HUDEP-2 (cell line): ENCODE measurements at regions not wholly inside any gene's neighbourhood (a gene's known extent, or its start where the extent isn't known, plus 50 kb on each side); places are given as distances from the start of the nearest gene placed in this dataset.
A peak's percentile ranks its signal among the peaks of the same experiment; 100 is the strongest.
"Not testable (repeated sequence)": the region's sequence is repeated elsewhere in the genome, so short reads cannot be mapped to it uniquely, and the experiment has no call there.

ENCODE experiments used
- DNase-seq, 76 experiments: peaks; one replicate each; lab custom pipeline; 2025; ENCODE audit not compliant: unreplicated experiment in 76 of 76; lab: John Stamatoyannopoulos, UW

DNA sequence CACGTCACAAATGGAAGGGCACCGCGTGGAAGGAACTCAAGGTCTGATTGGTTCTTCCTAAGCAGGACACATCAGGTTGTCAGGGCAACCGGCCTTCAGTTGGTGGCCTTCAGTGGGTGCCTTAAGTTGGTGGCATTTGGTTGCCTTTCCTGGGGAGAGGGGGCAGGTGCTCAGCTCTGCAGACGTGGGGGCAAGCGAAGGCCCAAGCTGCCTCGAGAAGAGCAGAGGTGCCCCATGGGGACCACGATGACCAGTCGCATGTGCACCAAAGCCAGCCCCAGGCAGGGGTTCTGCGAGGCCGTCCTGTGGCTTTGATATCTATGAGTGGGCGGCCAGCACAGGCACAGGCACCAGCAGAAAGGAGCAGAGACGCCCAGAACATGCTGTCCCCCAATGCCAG is 1742.8 kb upstream of the DEFB115 start:
- DNase-seq: not testable (repeated sequence)

- DNase-seq: not testable (repeated sequence)
These were observed 1740.6 kb upstream of the DEFB115 start for GRCh38 chr20:29516847-29517246.

- peak in 3 of 76 experiments; percentile 0 to 6 (median 6) for DNase-seq
These were observed 1737.7 kb upstream of the DEFB115 start for GRCh38 chr20:29519610-29520241.

GRCh38 chr20:29533566-29534177 is 1723.8 kb upstream of the DEFB115 start:
- DNase-seq: peak in 13 of 76 experiments; percentile 2 to 47 (median 6)

- DNase-seq: not testable (repeated sequence)
These were observed 1690.4 kb upstream of the DEFB115 start for GRCh38 chr20:29566901-29567635.

DNA sequence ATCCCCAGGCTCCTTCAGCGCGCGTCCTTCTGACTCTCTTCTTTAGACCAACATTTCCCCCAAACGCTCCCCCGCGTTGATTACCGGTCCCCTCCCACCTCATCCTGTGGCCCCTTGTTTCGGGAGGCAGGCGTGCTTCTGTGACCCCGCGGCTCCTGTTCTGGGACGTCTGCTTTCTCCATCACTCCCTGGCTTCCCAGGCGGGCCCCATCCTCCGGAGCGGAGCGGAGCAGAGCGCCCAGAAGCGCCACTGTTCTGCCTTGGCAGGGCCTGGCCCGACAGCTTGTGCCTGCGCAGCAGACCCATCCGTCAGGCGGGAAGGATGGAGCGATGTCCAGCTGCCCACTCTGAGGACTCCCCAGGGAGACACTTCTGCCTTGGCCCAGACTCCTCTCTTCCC is 1689.8 kb upstream of the DEFB115 start:
- DNase-seq: not testable (repeated sequence)

DNA sequence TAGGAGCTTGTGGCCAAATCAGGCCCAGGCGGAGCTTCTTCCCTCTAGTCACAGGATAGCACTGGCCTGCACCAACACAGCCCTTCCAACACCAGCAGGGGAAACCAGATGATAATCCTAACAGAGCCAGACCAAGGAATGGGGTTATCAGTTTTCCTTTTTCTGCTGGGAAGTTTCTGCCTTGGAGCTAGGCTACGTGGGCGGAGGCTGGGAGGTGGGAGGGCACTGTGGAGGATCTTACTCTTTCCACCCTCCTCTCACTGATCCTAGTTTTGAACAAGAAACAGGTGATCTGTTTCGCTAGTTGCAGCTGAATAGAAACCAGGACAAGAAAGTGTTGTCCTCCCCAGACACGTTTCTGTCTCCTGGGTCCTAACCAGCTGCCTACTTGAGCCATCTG is 1687.3 kb upstream of the DEFB115 start:
- not testable (repeated sequence) for DNase-seq

- DNase-seq: not testable (repeated sequence)
These were observed 1667.9 kb upstream of the DEFB115 start for GRCh38 chr20:29589530-29589929.

- DNase-seq: not testable (repeated sequence)
These were observed 1653.3 kb upstream of the DEFB115 start for GRCh38 chr20:29604163-29604562.

- not testable (repeated sequence) for DNase-seq
These were observed 1651.3 kb upstream of the DEFB115 start for GRCh38 chr20:29606171-29606570.

DNA sequence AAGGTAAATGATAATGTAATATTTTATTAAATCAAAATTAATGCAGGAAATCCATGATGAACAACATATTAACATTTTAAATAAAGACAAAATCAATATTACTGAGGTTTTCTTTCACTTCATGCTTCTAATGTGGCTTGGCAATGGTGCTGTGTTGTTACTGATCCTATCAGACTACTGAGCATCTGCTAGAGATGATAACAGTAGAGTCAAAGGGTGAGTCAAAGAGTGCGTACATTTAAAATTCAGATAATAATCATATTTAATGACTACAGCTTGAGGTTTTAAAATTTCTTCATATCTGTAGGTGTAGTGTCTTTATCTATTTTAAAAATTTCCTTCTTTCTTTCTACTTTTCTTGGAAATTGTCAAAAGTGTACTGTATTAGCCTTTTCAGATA is 1628.1 kb upstream of the DEFB115 start:
- peak in 23 of 76 experiments; percentile 5 to 68 (median 34) for DNase-seq
